AG09309 (cell line): ENCODE measurements at regions not wholly inside any gene's neighbourhood (a gene's known extent, or its start where the extent isn't known, plus 50 kb on each side); places are given as distances from the start of the nearest gene placed in this dataset.
A peak's percentile ranks its signal among the peaks of the same experiment; 100 is the strongest.

Experiments used
- DNase-seq: peaks from one replicate; pipeline ENCODE4 v3.0.0-alpha.2; 2010; ENCODE audit warnings: low read depth
- H3K4me3 ChIP-seq: 2 replicates; pipeline ENCODE4 v1.5.1; 2011; ENCODE audit warnings: mild to moderate bottlenecking, low read depth, low read length, moderate library complexity; ENCODE audit not compliant: control insufficient read depth
- TF ChIP-seq, protein P1 (sequence below): IDR thresholded peaks from 2 replicates; pipeline ENCODE4 v1.5.1; 2011; ENCODE audit warnings: mild to moderate bottlenecking, low read depth, low read length, inconsistent platforms; ENCODE audit not compliant: insufficient read depth, control insufficient read depth; ENCODE audit errors: missing control alignments

DNA sequence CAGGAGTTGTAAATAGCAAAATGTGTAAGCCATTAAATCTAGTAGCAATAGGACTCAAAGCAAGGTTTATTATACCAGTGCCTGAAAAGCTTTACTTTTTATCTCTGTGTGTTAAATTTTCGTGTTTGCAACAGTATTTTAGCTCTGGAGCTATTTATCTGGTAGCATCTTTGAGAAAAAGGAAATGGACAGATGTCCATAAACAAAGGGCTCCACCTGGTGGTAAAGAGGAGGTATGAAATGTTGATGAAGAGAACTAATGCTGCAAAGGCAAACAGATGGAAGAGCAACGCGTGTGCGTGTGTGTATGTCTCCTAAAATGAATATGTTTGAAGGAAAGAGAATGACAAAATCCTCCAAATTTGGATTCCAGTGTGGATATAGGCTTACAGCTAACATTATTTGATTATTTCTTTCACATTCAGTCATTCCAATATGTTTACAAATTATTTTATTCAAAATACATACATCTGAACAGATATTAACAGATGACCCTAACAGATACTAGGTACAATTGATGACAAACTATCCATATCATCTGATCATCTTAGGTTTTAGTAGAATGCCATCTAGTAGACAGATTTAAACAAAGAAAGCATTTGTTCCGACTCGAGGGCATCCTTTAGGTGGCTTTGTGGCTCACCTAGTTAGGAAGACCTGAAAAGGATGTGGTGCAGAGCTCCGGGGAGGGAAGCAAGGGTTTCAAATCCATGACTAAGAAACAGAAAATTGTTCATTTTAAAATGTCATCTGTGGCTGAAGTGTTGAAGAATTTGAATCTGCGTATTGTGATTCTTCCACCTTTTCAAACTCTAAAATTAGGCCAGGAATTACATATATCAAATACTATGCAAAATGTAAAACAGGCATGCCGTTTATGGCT lies 383.3 kb downstream of the MTX2 start:
- H3K4me3 ChIP-seq, result no peak overlapping the region
- TF ChIP-seq, protein P1, sequence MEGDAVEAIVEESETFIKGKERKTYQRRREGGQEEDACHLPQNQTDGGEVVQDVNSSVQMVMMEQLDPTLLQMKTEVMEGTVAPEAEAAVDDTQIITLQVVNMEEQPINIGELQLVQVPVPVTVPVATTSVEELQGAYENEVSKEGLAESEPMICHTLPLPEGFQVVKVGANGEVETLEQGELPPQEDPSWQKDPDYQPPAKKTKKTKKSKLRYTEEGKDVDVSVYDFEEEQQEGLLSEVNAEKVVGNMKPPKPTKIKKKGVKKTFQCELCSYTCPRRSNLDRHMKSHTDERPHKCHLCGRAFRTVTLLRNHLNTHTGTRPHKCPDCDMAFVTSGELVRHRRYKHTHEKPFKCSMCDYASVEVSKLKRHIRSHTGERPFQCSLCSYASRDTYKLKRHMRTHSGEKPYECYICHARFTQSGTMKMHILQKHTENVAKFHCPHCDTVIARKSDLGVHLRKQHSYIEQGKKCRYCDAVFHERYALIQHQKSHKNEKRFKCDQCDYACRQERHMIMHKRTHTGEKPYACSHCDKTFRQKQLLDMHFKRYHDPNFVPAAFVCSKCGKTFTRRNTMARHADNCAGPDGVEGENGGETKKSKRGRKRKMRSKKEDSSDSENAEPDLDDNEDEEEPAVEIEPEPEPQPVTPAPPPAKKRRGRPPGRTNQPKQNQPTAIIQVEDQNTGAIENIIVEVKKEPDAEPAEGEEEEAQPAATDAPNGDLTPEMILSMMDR, result peak; percentile 68
- peak; percentile 31 for DNase-seq

DNA sequence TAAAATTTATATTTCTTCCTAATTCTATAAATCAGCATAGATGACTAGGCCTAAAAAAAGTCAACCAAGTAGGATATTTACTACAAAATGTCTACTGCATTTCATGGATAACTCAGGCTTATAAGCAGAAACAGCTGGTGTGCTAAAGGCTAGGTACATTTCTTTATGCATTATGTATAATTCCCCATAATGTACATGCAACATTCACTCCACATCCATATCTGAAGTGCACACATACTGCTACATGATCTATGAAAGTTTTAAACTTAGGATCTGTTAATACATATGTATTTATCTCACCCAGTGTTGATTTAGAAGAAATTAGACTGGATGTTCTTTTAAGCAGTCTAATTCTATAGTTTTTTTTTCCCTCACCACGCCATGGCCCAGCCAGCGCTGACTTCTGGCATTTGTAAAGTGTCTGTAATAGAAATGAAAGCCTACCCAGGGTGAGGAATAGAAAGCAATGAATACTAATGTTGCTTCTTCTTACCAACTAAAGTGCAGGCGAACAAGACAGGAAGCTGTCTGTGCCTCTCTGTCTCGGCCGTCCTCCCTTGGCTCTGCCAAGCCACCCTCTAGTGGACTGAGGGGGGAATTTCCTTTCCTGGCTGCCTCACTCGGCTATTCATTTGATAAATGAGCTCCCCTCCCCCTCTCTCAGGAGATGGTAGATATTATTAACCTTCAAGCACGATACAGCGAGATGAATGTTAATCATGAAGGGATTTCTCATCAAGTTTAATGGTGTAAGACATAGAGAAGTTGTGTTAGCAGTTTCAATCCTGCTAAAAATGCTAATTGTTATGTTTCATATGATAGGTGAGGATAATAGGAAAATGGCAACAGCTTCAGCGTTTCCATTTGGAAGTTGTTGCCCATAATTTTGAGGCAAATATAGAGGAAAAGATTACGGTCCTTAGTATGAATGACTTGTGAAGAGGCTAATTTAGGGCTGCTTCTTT lies 384.5 kb downstream of the MTX2 start:
- peak; percentile 27 for DNase-seq
- no peak overlapping the region for H3K4me3 ChIP-seq
- TF ChIP-seq, protein P1, result peak; percentile 81

DNA sequence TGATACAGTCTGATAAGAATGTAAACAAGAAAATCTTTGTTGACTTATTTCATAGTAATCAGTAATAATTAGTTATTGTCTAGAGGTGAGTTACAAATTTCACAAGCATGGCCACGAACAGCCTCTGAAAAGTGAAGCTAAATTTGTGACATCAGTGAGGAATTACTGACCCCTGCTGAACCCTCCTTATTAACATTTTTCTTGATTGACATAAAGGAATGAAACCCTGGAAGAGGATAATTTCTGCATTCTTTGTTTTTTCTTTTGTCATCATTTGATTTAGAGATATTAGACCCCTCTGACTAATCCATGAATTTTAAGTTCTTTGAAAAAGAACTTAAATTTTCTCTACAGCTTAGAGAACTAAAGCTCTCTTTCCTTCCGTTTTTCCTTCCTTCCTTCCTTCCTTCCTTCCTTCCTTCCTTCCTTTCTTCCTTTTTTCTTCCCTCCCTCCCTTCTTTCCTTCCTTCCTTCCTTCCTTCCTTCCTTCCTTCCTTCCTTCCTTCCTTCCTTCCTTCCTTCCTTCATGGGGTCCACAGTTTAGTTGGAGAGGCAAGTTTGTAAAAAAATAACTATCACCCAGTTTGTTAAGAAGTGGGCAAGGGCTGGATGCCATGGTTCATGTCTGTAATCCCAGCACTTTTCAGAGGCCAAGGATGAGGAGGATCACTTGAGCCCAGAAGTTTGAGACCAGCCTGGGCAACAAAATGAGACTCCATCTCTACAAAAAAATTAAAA lies 387.0 kb downstream of the MTX2 start:
- H3K4me3 ChIP-seq, result no peak overlapping the region
- TF ChIP-seq, protein P1, result no peak
- DNase-seq, result no peak

DNA sequence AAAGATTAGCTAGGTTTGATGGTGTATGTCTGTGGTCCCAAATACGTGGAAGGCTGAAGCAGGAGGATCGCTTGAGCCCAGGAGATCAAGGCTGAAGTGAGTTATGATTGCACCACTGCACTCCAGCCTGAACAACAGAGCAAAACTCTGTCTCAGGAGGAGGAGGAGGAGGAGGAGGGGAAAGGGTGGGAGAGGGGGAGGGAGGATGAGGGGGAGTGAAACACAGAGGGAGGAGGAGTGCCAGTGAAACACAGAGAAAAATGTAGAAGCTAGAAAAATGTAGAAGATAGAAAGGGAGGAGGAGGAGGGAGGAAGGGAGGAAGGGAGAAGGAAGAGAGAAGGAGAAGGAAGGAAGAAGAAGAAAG lies 387.5 kb downstream of the MTX2 start:
- DNase-seq, result no peak
- TF ChIP-seq, protein P1, result no peak
- H3K4me3 ChIP-seq, result no peak overlapping the region

DNA sequence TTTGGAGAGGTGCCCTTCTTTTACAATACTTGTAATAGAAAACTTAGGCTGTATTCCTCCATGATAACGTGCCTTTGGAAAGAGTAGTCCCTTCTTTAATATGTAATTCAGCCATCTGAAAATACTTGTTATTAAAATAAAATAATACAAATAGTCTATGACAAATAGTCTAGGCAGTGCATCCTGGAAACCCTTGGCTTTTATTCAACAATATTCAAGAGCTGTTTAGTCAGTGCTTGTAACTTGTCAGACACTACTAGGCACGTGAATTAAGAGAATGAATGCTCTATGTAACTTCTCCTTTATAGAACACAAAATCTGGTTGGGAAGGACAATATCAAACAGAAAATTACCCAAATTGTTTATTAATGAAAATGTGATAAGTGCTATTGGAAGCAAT lies 388.2 kb downstream of the MTX2 start:
- no peak for DNase-seq
- H3K4me3 ChIP-seq, result no peak overlapping the region
- TF ChIP-seq, protein P1, result no peak

DNA sequence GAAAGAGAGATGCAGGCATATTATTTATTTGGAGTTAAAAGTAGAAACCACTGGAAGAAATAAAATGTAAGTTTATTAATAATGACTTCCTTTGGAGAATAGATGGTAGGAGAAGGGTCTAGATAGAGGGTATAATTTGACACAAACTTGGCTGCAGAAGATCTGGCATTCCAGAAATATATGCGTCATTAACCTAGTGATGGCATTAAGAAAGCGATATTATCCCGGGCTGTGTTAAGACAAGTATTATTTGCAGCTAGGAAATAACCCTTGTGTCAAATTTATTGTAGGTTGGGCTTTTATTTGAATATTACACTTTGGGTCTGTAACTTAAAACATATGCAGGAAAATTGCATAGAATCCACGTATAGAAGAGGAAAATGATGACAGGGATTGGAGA lies 389.5 kb downstream of the MTX2 start:
- DNase-seq, result no peak
- no peak overlapping the region for H3K4me3 ChIP-seq
- TF ChIP-seq, protein P1, result no peak
